Bronchial epithelial cell (primary cell): ENCODE measurements at regions not wholly inside any gene's neighbourhood (a gene's known extent, or its start where the extent isn't known, plus 50 kb on each side); places are given as distances from the start of the nearest gene placed in this dataset.

Source experiments
- DNase-seq: peaks from one replicate; pipeline ENCODE4 v3.0.0-alpha.2; 2010; ENCODE audit warnings: low read depth
- FAIRE-seq: peaks from 2 replicates; lab custom pipeline; 2011; peaks lifted over from hg19 to GRCh38; lab: Jason Lieb, UNC
- H3K27me3 ChIP-seq: 2 replicates; pipeline ENCODE4 v1.5.1; 2011; ENCODE audit warnings: low read length; ENCODE audit not compliant: control insufficient read depth, insufficient read depth
- H3K36me3 ChIP-seq: 2 replicates; pipeline ENCODE4 v1.5.1; 2011; ENCODE audit warnings: low read length; ENCODE audit not compliant: control insufficient read depth, insufficient read depth
- H3K4me3 ChIP-seq: 2 replicates; pipeline ENCODE4 v1.5.1; 2011; ENCODE audit warnings: mild to moderate bottlenecking, low read depth, low read length, control low read depth
- TF ChIP-seq, protein P1 (sequence below): IDR thresholded peaks from 2 replicates; pipeline ENCODE4 v1.5.1; 2011; ENCODE audit warnings: mild to moderate bottlenecking, moderate library complexity, low read length, control low read depth, inconsistent platforms; ENCODE audit not compliant: insufficient read depth, severe bottlenecking

- TF ChIP-seq, protein P1, sequence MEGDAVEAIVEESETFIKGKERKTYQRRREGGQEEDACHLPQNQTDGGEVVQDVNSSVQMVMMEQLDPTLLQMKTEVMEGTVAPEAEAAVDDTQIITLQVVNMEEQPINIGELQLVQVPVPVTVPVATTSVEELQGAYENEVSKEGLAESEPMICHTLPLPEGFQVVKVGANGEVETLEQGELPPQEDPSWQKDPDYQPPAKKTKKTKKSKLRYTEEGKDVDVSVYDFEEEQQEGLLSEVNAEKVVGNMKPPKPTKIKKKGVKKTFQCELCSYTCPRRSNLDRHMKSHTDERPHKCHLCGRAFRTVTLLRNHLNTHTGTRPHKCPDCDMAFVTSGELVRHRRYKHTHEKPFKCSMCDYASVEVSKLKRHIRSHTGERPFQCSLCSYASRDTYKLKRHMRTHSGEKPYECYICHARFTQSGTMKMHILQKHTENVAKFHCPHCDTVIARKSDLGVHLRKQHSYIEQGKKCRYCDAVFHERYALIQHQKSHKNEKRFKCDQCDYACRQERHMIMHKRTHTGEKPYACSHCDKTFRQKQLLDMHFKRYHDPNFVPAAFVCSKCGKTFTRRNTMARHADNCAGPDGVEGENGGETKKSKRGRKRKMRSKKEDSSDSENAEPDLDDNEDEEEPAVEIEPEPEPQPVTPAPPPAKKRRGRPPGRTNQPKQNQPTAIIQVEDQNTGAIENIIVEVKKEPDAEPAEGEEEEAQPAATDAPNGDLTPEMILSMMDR: no peak
- DNase-seq (peak; percentile 99), FAIRE-seq (peak; percentile 62)
- H3K27me3 ChIP-seq: no peaks in the 10 kb centered on the region
- no peaks in the 10 kb centered on the region for H3K36me3 ChIP-seq
- no peak overlapping the region for H3K4me3 ChIP-seq
Observed at GRCh38 chr9:4921449-4921848, 63.6 kb upstream of the JAK2 start.

DNA sequence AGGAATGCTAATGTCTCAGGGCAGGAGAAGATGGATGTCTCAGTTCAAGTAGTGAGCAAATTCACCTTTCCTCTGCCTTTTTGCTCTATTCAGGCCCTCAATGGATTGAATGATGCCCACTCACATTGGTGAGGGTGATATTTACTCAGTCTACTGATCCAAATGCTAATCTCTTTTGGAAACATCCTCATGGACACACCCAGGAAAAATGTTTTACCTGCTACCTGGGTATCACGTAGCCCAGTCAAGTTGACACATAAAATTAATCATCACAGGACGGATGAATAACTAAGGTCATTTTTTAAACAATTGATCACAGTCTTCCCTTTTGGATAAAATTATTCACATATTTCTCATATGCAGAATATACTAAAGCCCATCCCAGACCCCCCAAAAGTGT lies 63.0 kb upstream of the JAK2 start:
- TF ChIP-seq, protein P1: no peak
- no peaks in the 10 kb centered on the region for H3K27me3 ChIP-seq
- DNase-seq (peak; percentile 86), FAIRE-seq (no peak)
- no peak overlapping the region for H3K4me3 ChIP-seq
- H3K36me3 ChIP-seq: no peaks in the 10 kb centered on the region

DNA sequence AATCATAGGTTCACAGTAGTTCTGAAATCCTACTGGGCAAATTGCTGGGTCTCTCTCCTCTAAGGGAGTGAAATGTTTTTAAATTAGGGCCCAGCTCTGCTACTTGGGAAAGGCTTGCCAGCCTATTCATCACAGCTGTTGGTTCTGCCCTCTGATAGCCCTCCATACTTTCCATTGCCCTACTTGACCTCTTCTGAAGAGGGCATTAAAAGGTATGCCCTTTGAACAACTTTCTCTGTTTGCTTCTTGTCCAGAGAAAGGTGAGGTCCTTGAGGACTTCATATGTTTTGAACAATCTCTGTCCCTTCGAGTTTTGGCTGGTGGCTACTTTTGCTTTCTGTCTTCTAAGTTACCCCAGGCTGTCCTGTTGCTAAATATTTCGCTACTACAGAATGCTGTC lies 62.3 kb upstream of the JAK2 start:
- Histone ChIP-seq H3K27me3 (no peaks in the 10 kb centered on the region), H3K36me3 (no peaks in the 10 kb centered on the region), H3K4me3 (no peak overlapping the region)
- TF ChIP-seq, protein P1: no peak
- FAIRE-seq (no peak), DNase-seq (no peak)

DNA sequence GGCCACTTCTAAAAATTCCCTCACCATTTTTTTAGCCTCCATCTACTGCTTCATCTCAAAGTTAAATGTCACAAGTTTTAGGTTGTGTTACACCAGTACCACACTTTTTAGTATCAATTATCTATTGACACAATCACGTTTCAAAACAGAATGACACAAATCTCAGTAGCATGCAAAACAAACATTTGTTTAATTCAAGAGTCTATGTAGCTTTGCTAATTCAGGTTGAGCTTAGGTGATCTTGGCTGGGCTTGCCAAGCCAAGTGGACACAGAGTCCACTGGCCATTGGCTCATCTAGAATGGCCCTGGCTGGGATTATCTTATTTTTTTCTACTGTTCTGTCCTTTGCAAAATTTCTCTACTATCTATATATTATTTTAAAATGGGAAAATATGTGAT lies 61.9 kb upstream of the JAK2 start:
- FAIRE-seq (no peak), DNase-seq (no peak)
- TF ChIP-seq, protein P1: no peak
- Histone ChIP-seq H3K4me3 (no peak overlapping the region), H3K36me3 (no peaks in the 10 kb centered on the region), H3K27me3 (no peaks in the 10 kb centered on the region)

DNA sequence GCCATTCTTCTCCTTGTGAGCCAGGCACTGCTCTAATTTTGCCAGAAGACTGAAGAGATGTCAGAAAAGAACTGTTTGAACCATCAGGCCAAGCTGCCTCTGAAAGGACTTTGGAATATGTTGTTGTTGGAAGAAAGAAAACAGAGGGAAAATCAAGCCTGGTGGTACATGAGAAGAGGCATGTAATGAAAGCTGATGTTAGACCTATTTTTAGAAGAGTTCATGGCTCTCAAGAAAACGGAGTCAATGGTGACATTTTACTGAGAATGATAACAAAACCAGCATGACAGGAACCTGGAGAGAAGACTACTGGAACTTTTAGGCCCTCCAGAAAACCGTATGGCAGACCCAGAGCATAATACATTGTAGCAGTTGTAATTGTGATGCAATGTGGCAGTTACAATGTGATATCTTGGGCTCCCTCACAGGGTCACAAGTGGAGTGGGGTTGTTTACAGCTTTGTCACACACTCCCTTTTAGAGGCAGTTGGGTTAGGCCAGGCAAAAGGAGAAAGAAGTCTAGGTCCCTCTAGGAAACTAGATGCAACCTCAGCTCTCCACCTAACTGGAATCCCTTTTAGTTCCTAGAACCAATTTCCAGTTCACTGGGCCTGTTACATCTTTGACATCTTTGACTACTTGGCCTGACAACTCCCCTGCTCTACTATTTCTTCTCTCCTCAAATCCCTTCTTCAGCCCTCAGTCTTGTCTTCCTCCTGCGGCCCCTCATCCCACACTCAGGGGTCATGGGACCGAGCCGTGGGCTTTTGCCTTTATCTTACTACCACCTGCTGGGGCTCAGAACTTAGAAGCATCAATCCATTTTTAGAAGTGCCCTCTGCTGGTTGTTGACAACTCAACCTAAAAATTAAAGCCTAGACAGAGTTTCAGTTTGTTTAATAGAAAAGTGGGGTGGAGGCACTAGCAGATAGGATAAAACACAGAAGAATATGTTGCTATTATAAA lies 61.2 kb upstream of the JAK2 start:
- H3K36me3 ChIP-seq: no peaks in the 10 kb centered on the region
- FAIRE-seq (no peak), DNase-seq (peak; percentile 45)
- no peak overlapping the region for H3K4me3 ChIP-seq
- TF ChIP-seq, protein P1: peak; percentile 38
- H3K27me3 ChIP-seq: no peaks in the 10 kb centered on the region
